Brain microvascular endothelial cell (primary cell): ENCODE measurements at regions not wholly inside any gene's neighbourhood (a gene's known extent, or its start where the extent isn't known, plus 50 kb on each side); places are given as distances from the start of the nearest gene placed in this dataset.

Source experiments
- DNase-seq: peaks from one replicate; pipeline ENCODE4 v3.0.0-alpha.2; 2020
- H3K27ac ChIP-seq: fragments of 250-450 bp; sonication (Bioruptor Pico); 2 replicates; pipeline ENCODE4 v1.5.1; 2020; ENCODE audit warnings: mild to moderate bottlenecking, moderate library complexity
- H3K27me3 ChIP-seq: fragments of 250-450 bp; sonication (Bioruptor Pico); replicated peaks from 2 replicates; pipeline ENCODE4 v1.5.1; 2020; ENCODE audit warnings: mild to moderate bottlenecking
- H3K36me3 ChIP-seq: fragments of 250-450 bp; sonication (Bioruptor Pico); replicated peaks from 2 replicates; pipeline ENCODE4 v1.5.1; 2020; ENCODE audit warnings: mild to moderate bottlenecking
- H3K4me3 ChIP-seq: 2 replicates; pipeline ENCODE4 v1.5.1; 2011; ENCODE audit warnings: low read depth, mild to moderate bottlenecking, control low read depth, low read length, moderate library complexity
- CTCF ChIP-seq: IDR thresholded peaks from 2 replicates; pipeline ENCODE4 v1.5.1; 2011; ENCODE audit warnings: low read depth, mild to moderate bottlenecking, moderate library complexity, low read length, control low read depth, inconsistent platforms; ENCODE audit errors: missing control alignments
- in situ Hi-C: cut with HindIII; loops from 2 replicates; pipeline ENCODE4 v1.10.0; 2017; ENCODE audit warnings: low sequenced_read_pairs, low pct_ligation_motif_present

GRCh38 chr10:107733328-107734130, 569.0 kb upstream of the SORCS1 start:
- H3K36me3 ChIP-seq = no peaks in the 10 kb centered on the region
- no peak overlapping the region for H3K4me3 ChIP-seq
- DNase-seq = no peak
- no peaks in the 10 kb centered on the region for H3K27me3 ChIP-seq
- H3K27ac ChIP-seq = no peak overlapping the region
- TF ChIP-seq CTCF = no peak
- in situ Hi-C loops = no loop called here

- Histone ChIP-seq H3K27ac (no peak overlapping the region), H3K36me3 (no peaks in the 10 kb centered on the region), H3K27me3 (no peaks in the 10 kb centered on the region), H3K4me3 (no peak overlapping the region)
- in situ Hi-C loops = no loop called here
- TF ChIP-seq CTCF = no peak
- no peak for DNase-seq
These were observed 567.5 kb upstream of the SORCS1 start for GRCh38 chr10:107732045-107732444.

- in situ Hi-C loops = no loop called here
- H3K27me3 ChIP-seq = no peaks in the 10 kb centered on the region
- no peak overlapping the region for H3K27ac ChIP-seq
- no peak overlapping the region for H3K4me3 ChIP-seq
- no peaks in the 10 kb centered on the region for H3K36me3 ChIP-seq
- TF ChIP-seq CTCF = no peak
- no peak for DNase-seq
These were observed 564.3 kb upstream of the SORCS1 start for GRCh38 chr10:107728807-107729206.

GRCh38 chr10:107727767-107728317, 563.3 kb upstream of the SORCS1 start:
- no peak overlapping the region for H3K4me3 ChIP-seq
- no peak for TF ChIP-seq CTCF
- DNase-seq = no peak
- in situ Hi-C loops = no loop called here
- H3K36me3 ChIP-seq = no peaks in the 10 kb centered on the region
- H3K27ac ChIP-seq = no peak overlapping the region
- H3K27me3 ChIP-seq = no peaks in the 10 kb centered on the region

- H3K4me3 ChIP-seq = no peak overlapping the region
- in situ Hi-C loops = no loop called here
- H3K27ac ChIP-seq = no peak overlapping the region
- H3K27me3 ChIP-seq = no peaks in the 10 kb centered on the region
- DNase-seq = no peak
- H3K36me3 ChIP-seq = no peaks in the 10 kb centered on the region
- TF ChIP-seq CTCF = no peak
These were observed 554.4 kb upstream of the SORCS1 start for GRCh38 chr10:107718864-107719263.
